HG03060 (cell line): ENCODE measurements at regions not wholly inside any gene's neighbourhood (a gene's known extent, or its start where the extent isn't known, plus 50 kb on each side); places are given as distances from the start of the nearest gene placed in this dataset.
"Not testable (repeated sequence)": the region's sequence is repeated elsewhere in the genome, so short reads cannot be mapped to it uniquely, and the experiment has no call there.

Experiments used
- ATAC-seq: cut with Tn5 transposase; IDR thresholded peaks from one replicate; pipeline ENCODE4 v1.9.1; 2021; ENCODE audit warnings: low read depth, moderate number of reproducible peaks; ENCODE audit not compliant: unreplicated experiment

DNA sequence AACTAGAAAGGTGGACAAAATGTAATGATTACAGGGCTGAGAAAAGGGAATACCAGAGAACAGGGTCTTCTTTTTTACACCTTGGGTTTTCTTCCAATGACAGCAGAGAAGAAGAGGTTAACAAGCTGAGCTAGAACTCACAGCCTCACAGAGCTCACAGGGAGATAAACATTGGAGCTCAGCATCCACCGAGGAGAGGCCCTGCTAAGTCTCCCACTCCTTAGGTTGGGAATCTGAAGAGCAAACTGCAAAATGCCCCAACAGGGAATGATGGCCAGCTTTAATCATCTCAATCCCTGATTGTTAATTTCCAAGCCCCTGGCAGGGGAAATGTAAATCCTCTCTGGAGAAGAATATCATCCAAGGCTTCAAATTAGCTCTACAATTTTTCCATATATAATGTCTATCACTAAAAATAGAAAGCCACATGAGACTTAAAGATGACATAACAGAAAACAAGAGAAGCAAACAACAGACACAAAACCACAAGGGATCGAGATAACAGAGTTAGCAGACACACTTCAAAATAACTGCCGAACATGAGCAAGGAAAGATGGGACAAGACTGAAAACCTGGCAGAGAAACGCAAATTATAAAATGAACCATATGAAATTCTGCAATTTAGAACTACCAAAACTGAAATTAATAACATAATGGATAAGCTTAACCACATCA, 66.1 kb upstream of the ZSCAN2 start:
- ATAC-seq, result not testable (repeated sequence)

DNA sequence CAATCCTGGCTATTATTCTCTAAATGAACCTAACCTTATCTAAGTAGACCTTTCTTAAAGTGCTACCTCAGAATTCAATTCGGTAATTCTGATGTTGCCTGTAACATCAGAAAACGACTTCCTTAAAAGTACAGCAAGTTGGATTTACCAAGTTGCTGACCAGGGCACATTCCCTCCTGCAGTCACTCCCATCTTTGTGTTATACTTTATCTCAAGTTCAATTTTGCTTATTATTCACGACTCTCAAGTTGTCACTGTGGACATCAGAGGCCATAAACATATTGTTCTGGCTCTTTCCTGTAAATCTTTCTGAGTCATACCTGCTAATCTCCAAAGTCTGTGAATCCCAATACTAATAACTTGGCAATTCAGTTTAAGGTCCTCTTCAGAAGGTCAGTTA, 64.6 kb upstream of the ZSCAN2 start:
- ATAC-seq, result not testable (repeated sequence)

DNA sequence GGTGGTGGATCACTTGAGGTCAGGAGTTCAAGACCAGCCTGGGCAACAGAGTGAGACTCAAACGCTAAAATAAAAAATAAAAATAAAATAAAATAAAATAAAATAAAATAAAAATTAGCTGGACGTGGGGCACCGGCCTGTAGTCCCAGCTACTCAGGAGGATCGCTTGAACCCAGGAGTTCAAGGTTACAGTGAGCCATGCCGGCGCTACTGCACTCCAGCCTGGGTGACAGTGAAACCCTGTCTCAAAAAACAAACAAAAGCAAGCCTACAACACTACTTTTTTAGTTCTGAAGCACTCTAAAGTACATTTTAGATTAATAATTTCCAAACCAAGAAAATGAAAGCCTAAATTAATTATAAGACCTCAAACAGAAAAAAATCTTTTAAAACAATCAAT, 56.2 kb upstream of the ZSCAN2 start:
- not testable (repeated sequence) for ATAC-seq

DNA sequence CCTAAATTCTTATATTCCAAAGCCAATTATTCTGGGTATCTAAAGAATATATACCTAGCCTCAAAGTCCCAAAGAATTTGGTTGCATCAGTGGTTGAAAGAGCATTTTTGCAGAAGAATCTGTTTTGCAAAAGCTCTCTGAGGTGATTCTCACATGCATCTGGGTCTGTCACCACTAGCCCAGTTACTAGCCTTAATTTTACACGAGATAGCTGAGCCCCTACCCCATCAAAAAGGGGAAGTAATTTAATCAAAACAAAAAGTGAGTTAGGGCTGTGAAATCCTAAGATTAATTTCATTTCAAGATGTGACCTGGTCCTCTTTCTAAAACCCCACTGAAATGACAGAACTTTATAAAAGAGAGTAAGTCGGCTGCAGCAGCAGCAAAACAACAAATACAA, 53.7 kb upstream of the ZSCAN2 start:
- ATAC-seq, result not testable (repeated sequence)

DNA sequence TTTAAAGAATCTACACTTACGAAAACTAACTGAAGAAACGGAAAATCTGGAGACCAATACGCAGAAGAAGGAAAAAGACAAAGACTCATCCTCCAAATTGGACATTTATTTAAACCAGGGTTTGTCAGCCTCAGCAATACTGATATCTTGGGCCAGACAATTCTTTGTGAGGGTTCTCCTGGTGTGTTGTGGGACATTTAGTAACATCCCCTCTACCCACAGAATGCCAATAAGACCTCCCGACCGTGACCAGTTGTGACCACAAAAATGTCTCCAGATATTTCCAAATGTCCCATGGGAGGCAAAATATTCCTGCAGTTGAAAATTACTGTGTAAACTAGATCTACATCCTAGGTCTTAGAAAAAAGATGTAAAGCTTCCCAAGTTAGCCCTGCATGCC, 50.3 kb upstream of the ZSCAN2 start:
- ATAC-seq, result not testable (repeated sequence)
